IMR-90 (cell line): ENCODE measurements at regions not wholly inside any gene's neighbourhood (a gene's known extent, or its start where the extent isn't known, plus 50 kb on each side); places are given as distances from the start of the nearest gene placed in this dataset.

ENCODE experiments used
- ATAC-seq: fragments of 200-7000 bp; cut with Tn5 transposase; 2 replicates; pipeline ENCODE4 v1.9.1; 2020; ENCODE audit warnings: low read depth, mild to moderate bottlenecking, moderate library complexity
- BruUV-seq: library from RNA; stranded (reverse); fragments of 400-500 nt; replicated peaks from 2 replicates; lab custom pipeline; 2021; lab: Mats Ljungman, UMichigan
- CTCF ChIA-PET: fragments of 300-600 bp; formaldehyde crosslinking; extraction: SDS; loops from one replicate; lab custom pipeline; 2021; ENCODE audit warnings: antibody characterized with exemption; lab: Yijun Ruan, JAX
- POLR2A ChIA-PET: fragments of 300-600 bp; sonication (Branson Sonifier 250); formaldehyde crosslinking; loops from one replicate; lab custom pipeline; 2022; ENCODE audit warnings: antibody characterized with exemption; ENCODE audit not compliant: unreplicated experiment; lab: Charles Lee
- DNase-seq: peaks from one replicate; pipeline ENCODE4 v3.0.0; 2013
- H2AFZ ChIP-seq: replicated peaks from 2 replicates; pipeline ENCODE3; 2013; ENCODE audit warnings: low read length, mild to moderate bottlenecking; ENCODE audit not compliant: poor library complexity
- H2AK5ac ChIP-seq: 2 replicates; pipeline ENCODE4 v1.6.1; 2013; ENCODE audit warnings: low read depth, low read length, inconsistent platforms
- H2AK9ac ChIP-seq: replicated peaks from 2 replicates; pipeline ENCODE3; 2013; ENCODE audit warnings: mild to moderate bottlenecking, low read depth, low read length, moderate library complexity; ENCODE audit not compliant: poor library complexity
- H2BK120ac ChIP-seq: 2 replicates; pipeline ENCODE4 v1.6.1; 2013; ENCODE audit warnings: low read depth, low read length, inconsistent platforms
- H2BK15ac ChIP-seq: 3 replicates; pipeline ENCODE4 v1.6.1; 2013; ENCODE audit warnings: low read depth, low read length, inconsistent platforms
- H2BK20ac ChIP-seq: 2 replicates; pipeline ENCODE4 v1.6.1; 2013; ENCODE audit warnings: low read depth, mild to moderate bottlenecking, inconsistent platforms, low read length, moderate library complexity
- H2BK5ac ChIP-seq: 2 replicates; pipeline ENCODE4 v1.6.1; 2013; ENCODE audit warnings: mild to moderate bottlenecking, low read depth, low read length, inconsistent platforms; ENCODE audit not compliant: poor library complexity, severe bottlenecking
- H3K14ac ChIP-seq: replicated peaks from 2 replicates; pipeline ENCODE4 v1.6.1; 2013; ENCODE audit warnings: low read depth, low read length, inconsistent platforms
- H3K18ac ChIP-seq: 2 replicates; pipeline ENCODE4 v1.6.1; 2013; ENCODE audit warnings: low read depth, low read length, control low read depth
- H3K23ac ChIP-seq: 2 replicates; pipeline ENCODE4 v1.6.1; 2013; ENCODE audit warnings: low read depth, low read length, inconsistent platforms
- H3K27ac ChIP-seq: 2 replicates; pipeline ENCODE4 v1.5.1; 2013; ENCODE audit warnings: mild to moderate bottlenecking, control low read depth, low read length; ENCODE audit not compliant: insufficient read depth
- H3K27me3 ChIP-seq: 2 replicates; pipeline ENCODE4 v1.6.1; 2013; ENCODE audit warnings: low read length; ENCODE audit not compliant: control insufficient read depth, insufficient read depth
- H3K36me3 ChIP-seq: 2 replicates; pipeline ENCODE4 v1.6.1; 2013; ENCODE audit warnings: low read length, mixed read lengths; ENCODE audit not compliant: control insufficient read depth, insufficient read depth
- H3K4ac ChIP-seq: 2 replicates; pipeline ENCODE4 v1.6.1; 2013; ENCODE audit warnings: low read depth, low read length, inconsistent platforms
- H3K4me1 ChIP-seq: 2 replicates; pipeline ENCODE4 v1.6.1; 2013; ENCODE audit warnings: low read length, mixed read lengths; ENCODE audit not compliant: control insufficient read depth, insufficient read depth
- H3K4me2 ChIP-seq: 2 replicates; pipeline ENCODE4 v1.6.1; 2013; ENCODE audit warnings: low read depth, mild to moderate bottlenecking, control low read depth, low read length, moderate library complexity
- H3K4me3 ChIP-seq: 2 replicates; pipeline ENCODE4 v1.5.1; 2013; ENCODE audit warnings: low read depth, mild to moderate bottlenecking, control low read depth, low read length, moderate library complexity; ENCODE audit not compliant: insufficient read depth
- H3K56ac ChIP-seq: 2 replicates; pipeline ENCODE4 v1.6.1; 2013; ENCODE audit warnings: low read length, inconsistent platforms; ENCODE audit not compliant: insufficient read depth; ENCODE audit errors: extremely low read depth
- H3K79me1 ChIP-seq, 2 experiments: 2 replicates each; pipeline ENCODE4 v1.6.1; 2013; ENCODE audit warnings: low read length in 2 of 2, inconsistent platforms in 1 of 2, low read depth in 1 of 2
- H3K9ac ChIP-seq: 2 replicates; pipeline ENCODE4 v1.6.1; 2013; ENCODE audit warnings: low read depth, low read length, control low read depth
- H3K9me1 ChIP-seq: 2 replicates; pipeline ENCODE4 v1.6.1; 2013; ENCODE audit warnings: low read length, inconsistent platforms; ENCODE audit not compliant: insufficient read depth
- H3K9me3 ChIP-seq: 2 replicates; pipeline ENCODE4 v1.6.1; 2013; ENCODE audit warnings: low read length; ENCODE audit not compliant: control insufficient read depth, insufficient read depth
- H4K20me1 ChIP-seq: 2 replicates; pipeline ENCODE4 v1.6.1; 2013; ENCODE audit warnings: low read length, inconsistent platforms; ENCODE audit not compliant: insufficient read depth
- H4K5ac ChIP-seq: 2 replicates; pipeline ENCODE4 v1.6.1; 2013; ENCODE audit warnings: mild to moderate bottlenecking, low read depth, low read length, control low read depth
- H4K8ac ChIP-seq, 2 experiments: 2 replicates each; pipeline ENCODE4 v1.6.1; 2013; ENCODE audit warnings: low read depth in 2 of 2, low read length in 2 of 2, control low read depth in 1 of 2, inconsistent platforms in 1 of 2
- H4K91ac ChIP-seq: 2 replicates; pipeline ENCODE4 v1.6.1; 2013; ENCODE audit warnings: low read depth, low read length, inconsistent platforms; ENCODE audit not compliant: insufficient read depth
- BHLHE40 ChIP-seq: fragments of 150-350 bp; IDR thresholded peaks from 2 replicates; pipeline ENCODE4 v1.6.1; 2016; ENCODE audit warnings: mild to moderate bottlenecking, low read depth, low read length
- CEBPB ChIP-seq: IDR thresholded peaks from 2 replicates; pipeline ENCODE4 v1.6.1; 2012; ENCODE audit warnings: low read depth, low read length, improper control_type of control experiment
- CHD1 ChIP-seq: IDR thresholded peaks from 2 replicates; pipeline ENCODE4 v1.6.1; 2012; ENCODE audit warnings: low read depth, low read length, improper control_type of control experiment
- FOS ChIP-seq: fragments of 150-350 bp; IDR thresholded peaks from 2 replicates; pipeline ENCODE4 v1.6.1; 2016; ENCODE audit warnings: low read depth, low read length
- MAFK ChIP-seq: IDR thresholded peaks from 2 replicates; pipeline ENCODE4 v1.6.1; 2012; ENCODE audit warnings: low read depth, low read length, improper control_type of control experiment
- MAZ ChIP-seq: IDR thresholded peaks from 2 replicates; pipeline ENCODE4 v1.6.1; 2012; ENCODE audit warnings: low read depth, mild to moderate bottlenecking, low read length, improper control_type of control experiment, moderate library complexity, borderline replicate concordance
- MXI1 ChIP-seq: IDR thresholded peaks from 2 replicates; pipeline ENCODE4 v1.6.1; 2012; ENCODE audit warnings: low read depth, mild to moderate bottlenecking, low read length, moderate library complexity, borderline replicate concordance
- NFE2L2 ChIP-seq: fragments of 150-350 bp; IDR thresholded peaks from 2 replicates; pipeline ENCODE4 v1.6.1; 2016; ENCODE audit warnings: low read depth, mild to moderate bottlenecking, low read length
- POLR2A ChIP-seq: IDR thresholded peaks from 2 replicates; pipeline ENCODE4 v1.6.1; 2012; ENCODE audit warnings: mild to moderate bottlenecking, low read depth, low read length
- RAD21 ChIP-seq: IDR thresholded peaks from 2 replicates; pipeline ENCODE4 v1.6.1; 2012; ENCODE audit warnings: low read length, improper control_type of control experiment
- RCOR1 ChIP-seq: IDR thresholded peaks from 2 replicates; pipeline ENCODE4 v1.6.1; 2012; ENCODE audit warnings: mild to moderate bottlenecking, low read length, improper control_type of control experiment; ENCODE audit not compliant: insufficient replicate concordance
- RFX5 ChIP-seq: IDR thresholded peaks from 2 replicates; pipeline ENCODE4 v1.8.0; 2012; ENCODE audit warnings: low read depth, mild to moderate bottlenecking, low read length, moderate library complexity
- SMC3 ChIP-seq: fragments of 150-350 bp; IDR thresholded peaks from 2 replicates; pipeline ENCODE4 v1.6.1; 2016; ENCODE audit warnings: low read depth, mild to moderate bottlenecking, antibody characterized with exemption, low read length, moderate library complexity
- WGBS, 2 experiments: methylation state at CpG; one replicate each; pipeline versions ENCODE4 v1.1.5 to v1.1.7; 2013; ENCODE audit warnings: missing lambda C conversion rate in 2 of 2; ENCODE audit not compliant: insufficient read length in 1 of 2; ENCODE audit errors: extremely low coverage in 2 of 2; 5-methylcytosine and 5-hydroxymethylcytosine counted together
- dilution Hi-C: fragments of 300-500 bp; cut with HindIII; formaldehyde crosslinking; loops from one replicate; pipeline ENCODE4 v1.14.3; 2018; ENCODE audit warnings: low sequenced_read_pairs; ENCODE audit not compliant: unreplicated experiment
- in situ Hi-C: fragments of 300-500 bp; cut with MboI; formaldehyde crosslinking; loops from 3 replicates; pipeline ENCODE4 v1.14.3; 2019; ENCODE audit warnings: low sequenced_read_pairs, inconsistent platforms, mixed read lengths
- intact Hi-C: fragments of 100-400 bp; cut with micrococcal nuclease; formaldehyde crosslinking; loops from 2 replicates; pipeline ENCODE4 v1.10.0; 2022
- TF ChIP-seq, protein P1 (sequence below): fragments of 150-350 bp; IDR thresholded peaks from 2 replicates; pipeline ENCODE4 v1.6.1; 2017; ENCODE audit warnings: mild to moderate bottlenecking, antibody characterized with exemption, low read length, low read depth
- TF ChIP-seq, protein P2 (sequence below): conservative IDR thresholded peaks from 2 replicates; pipeline ENCODE4 v1.5.1; 2012; ENCODE audit warnings: mild to moderate bottlenecking, low read depth, low read length, improper control_type of control experiment
- TF ChIP-seq, protein P3 (sequence below): fragments of 150-350 bp; IDR thresholded peaks from 2 replicates; pipeline ENCODE4 v1.6.1; 2016; ENCODE audit warnings: low read depth, mild to moderate bottlenecking, low read length, moderate library complexity, borderline replicate concordance

DNA sequence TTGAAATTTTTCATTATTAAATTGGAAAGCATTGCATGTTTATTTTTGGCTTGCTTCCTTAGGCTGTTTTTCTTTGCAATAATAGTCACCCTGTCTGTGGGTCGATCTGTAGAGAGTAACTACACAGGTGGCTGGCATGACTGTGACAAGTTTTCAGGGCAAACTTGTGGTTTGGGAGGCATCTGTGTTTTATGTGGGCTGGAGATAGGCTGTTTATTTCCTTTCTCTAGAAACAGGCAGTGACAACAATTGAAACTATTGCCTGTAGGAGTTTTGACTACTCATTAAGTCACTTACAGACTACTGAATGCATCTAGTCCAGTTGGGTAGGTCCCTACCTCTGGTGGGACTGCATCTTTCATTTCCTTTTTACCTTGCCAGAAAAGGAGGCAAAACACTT is 155.6 kb downstream of the DYRK2 start:
- WGBS, 2 experiments, result no CpG with 5 or more reads among the region's 1 CpG
- no peak overlapping the region for H4K91ac ChIP-seq
- H3K56ac ChIP-seq, result no peak overlapping the region
- H3K4me3 ChIP-seq, result no peak overlapping the region
- ATAC-seq (no peak), DNase-seq (no peak)
- no peaks in the 10 kb centered on the region for H4K20me1 ChIP-seq
- ChIA-PET POLR2A (no interaction called here), CTCF (no interaction called here)
- no peak overlapping the region for H2AFZ ChIP-seq
- no peaks in the 10 kb centered on the region for H3K9me1 ChIP-seq
- H3K4me1 ChIP-seq, result peaks cover 5% of the 10 kb centered on the region
- no peaks in the 10 kb centered on the region for H3K79me1 ChIP-seq
- no peaks in the 10 kb centered on the region for H3K27me3 ChIP-seq
- H3K36me3 ChIP-seq, result no peaks in the 10 kb centered on the region
- H2BK120ac ChIP-seq, result no peak overlapping the region
- H2BK5ac ChIP-seq, result no peak overlapping the region
- in situ Hi-C loops, result no loop called here
- dilution Hi-C loops, result no loop called here
- no peak overlapping the region for H2AK9ac ChIP-seq
- no peak overlapping the region for H3K23ac ChIP-seq
- no peaks in the 10 kb centered on the region for H3K9me3 ChIP-seq
- no peak overlapping the region for H3K14ac ChIP-seq
- no peak overlapping the region for H4K8ac ChIP-seq
- H3K9ac ChIP-seq, result no peak overlapping the region
- H3K4me2 ChIP-seq, result no peak overlapping the region
- intact Hi-C loops, result no loop called here
- H2BK15ac ChIP-seq, result no peak overlapping the region
- H3K4ac ChIP-seq, result no peak overlapping the region
- H3K18ac ChIP-seq, result no peak overlapping the region
- H4K5ac ChIP-seq, result no peak overlapping the region
- no peak overlapping the region for H2BK20ac ChIP-seq
- TF ChIP-seq CHD1 (no peak), FOS (no peak), CEBPB (no peak), MAZ (no peak), RAD21 (no peak), BHLHE40 (no peak), RFX5 (no peak), SMC3 (no peak), RCOR1 (no peak), MAFK (no peak), NFE2L2 (no peak), POLR2A (no peak), MXI1 (no peak)
- TF ChIP-seq, protein P1, sequence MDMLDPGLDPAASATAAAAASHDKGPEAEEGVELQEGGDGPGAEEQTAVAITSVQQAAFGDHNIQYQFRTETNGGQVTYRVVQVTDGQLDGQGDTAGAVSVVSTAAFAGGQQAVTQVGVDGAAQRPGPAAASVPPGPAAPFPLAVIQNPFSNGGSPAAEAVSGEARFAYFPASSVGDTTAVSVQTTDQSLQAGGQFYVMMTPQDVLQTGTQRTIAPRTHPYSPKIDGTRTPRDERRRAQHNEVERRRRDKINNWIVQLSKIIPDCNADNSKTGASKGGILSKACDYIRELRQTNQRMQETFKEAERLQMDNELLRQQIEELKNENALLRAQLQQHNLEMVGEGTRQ, result no peak
- TF ChIP-seq, protein P2, sequence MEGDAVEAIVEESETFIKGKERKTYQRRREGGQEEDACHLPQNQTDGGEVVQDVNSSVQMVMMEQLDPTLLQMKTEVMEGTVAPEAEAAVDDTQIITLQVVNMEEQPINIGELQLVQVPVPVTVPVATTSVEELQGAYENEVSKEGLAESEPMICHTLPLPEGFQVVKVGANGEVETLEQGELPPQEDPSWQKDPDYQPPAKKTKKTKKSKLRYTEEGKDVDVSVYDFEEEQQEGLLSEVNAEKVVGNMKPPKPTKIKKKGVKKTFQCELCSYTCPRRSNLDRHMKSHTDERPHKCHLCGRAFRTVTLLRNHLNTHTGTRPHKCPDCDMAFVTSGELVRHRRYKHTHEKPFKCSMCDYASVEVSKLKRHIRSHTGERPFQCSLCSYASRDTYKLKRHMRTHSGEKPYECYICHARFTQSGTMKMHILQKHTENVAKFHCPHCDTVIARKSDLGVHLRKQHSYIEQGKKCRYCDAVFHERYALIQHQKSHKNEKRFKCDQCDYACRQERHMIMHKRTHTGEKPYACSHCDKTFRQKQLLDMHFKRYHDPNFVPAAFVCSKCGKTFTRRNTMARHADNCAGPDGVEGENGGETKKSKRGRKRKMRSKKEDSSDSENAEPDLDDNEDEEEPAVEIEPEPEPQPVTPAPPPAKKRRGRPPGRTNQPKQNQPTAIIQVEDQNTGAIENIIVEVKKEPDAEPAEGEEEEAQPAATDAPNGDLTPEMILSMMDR, result no peak
- TF ChIP-seq, protein P3, sequence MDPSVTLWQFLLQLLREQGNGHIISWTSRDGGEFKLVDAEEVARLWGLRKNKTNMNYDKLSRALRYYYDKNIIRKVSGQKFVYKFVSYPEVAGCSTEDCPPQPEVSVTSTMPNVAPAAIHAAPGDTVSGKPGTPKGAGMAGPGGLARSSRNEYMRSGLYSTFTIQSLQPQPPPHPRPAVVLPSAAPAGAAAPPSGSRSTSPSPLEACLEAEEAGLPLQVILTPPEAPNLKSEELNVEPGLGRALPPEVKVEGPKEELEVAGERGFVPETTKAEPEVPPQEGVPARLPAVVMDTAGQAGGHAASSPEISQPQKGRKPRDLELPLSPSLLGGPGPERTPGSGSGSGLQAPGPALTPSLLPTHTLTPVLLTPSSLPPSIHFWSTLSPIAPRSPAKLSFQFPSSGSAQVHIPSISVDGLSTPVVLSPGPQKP, result no peak
- H2AK5ac ChIP-seq, result no peak overlapping the region
- no TSS peak for BruUV-seq
- H3K27ac ChIP-seq, result no peak overlapping the region
